ENCODE measurements at regions not wholly inside any gene's neighbourhood (a gene's known extent, or its start where the extent isn't known, plus 50 kb on each side); places are given as distances from the start of the nearest gene placed in this dataset.
A peak's percentile ranks its signal among the peaks of the same experiment; 100 is the strongest.

DNA sequence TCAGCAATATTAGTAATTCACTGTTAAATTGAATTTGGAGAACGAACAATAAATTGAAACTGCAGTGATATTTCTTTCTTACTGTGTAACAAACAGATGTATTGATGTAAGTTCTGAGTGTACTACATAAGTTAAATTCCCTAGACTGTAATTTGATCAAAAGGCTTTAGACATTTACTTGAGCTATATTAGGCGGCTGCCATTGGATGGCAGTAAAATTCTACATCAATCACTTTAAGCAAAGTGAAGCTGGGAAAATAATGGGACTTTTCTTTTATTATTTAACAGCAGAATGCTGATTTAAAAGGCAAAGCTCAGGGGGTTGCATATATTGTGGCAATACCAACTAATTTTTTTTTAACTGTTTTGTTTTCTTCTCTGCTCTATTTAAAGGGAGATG is 212.6 kb upstream of the PLSCR5 start:
- TF ChIP-seq CTCF (conservative IDR thresholded peaks at IDR 0.05; ENCODE audit: low read depth in 2 of 2) (peak; percentile 52 to 55), EZH2 (IDR thresholded peaks at IDR 0.05; ENCODE audit: low read depth, unreplicated experiment) (no peak), EZH2phosphoT487 (IDR thresholded peaks at IDR 0.05; ENCODE audit: unreplicated experiment) (no peak), ETS1 (IDR thresholded peaks at IDR 0.05) (no peak), POLR2AphosphoS5 (IDR thresholded peaks at IDR 0.05; ENCODE audit: low read depth) (no peak), STAT1 (IDR thresholded peaks at IDR 0.05; ENCODE audit: unreplicated experiment) (no peak), JUNB (IDR thresholded peaks at IDR 0.05; ENCODE audit: unreplicated experiment) (no peak), NANOG (IDR thresholded peaks at IDR 0.05; ENCODE audit: borderline replicate concordance) (no peak), ZNF462 (CRISPR knock-in tag; IDR thresholded peaks at IDR 0.05) (no peak), CREB1 (CRISPR knock-in tag; IDR thresholded peaks at IDR 0.05; ENCODE audit: low read depth) (no peak)
